22Rv1 (cell line): ENCODE measurements at regions not wholly inside any gene's neighbourhood (a gene's known extent, or its start where the extent isn't known, plus 50 kb on each side); places are given as distances from the start of the nearest gene placed in this dataset.

Experiments
- CTCF ChIP-seq: fragments of 450-650 bp; IDR thresholded peaks from 2 replicates; pipeline ENCODE4 v1.5.1; 2017; ENCODE audit warnings: mild to moderate bottlenecking
- ZFX ChIP-seq: fragments of 450-650 bp; IDR thresholded peaks from 2 replicates; pipeline ENCODE4 v1.6.1; 2017; ENCODE audit warnings: antibody characterized with exemption, borderline replicate concordance

GRCh38 chr2:144249035-144249637, 270.8 kb downstream of the ZEB2 start:
- TF ChIP-seq CTCF (no peak), ZFX (no peak)
